Naive thymus-derived CD8-positive, alpha-beta T cell (primary cell): ENCODE measurements at regions not wholly inside any gene's neighbourhood (a gene's known extent, or its start where the extent isn't known, plus 50 kb on each side); places are given as distances from the start of the nearest gene placed in this dataset.
"Not testable (repeated sequence)": the region's sequence is repeated elsewhere in the genome, so short reads cannot be mapped to it uniquely, and the experiment has no call there.

Source experiments
- ATAC-seq, 2 donors: fragments of 150-1000 bp; cut with Tn5 transposase in 1 of 2; sonication (Bioruptor Pico), chemical (Tn5 transposase) in 1 of 2; 1 replicate in 1 of 2; 2 replicates in 1 of 2; pipeline ENCODE4 v1.10.0; 2021; ENCODE audit warnings: mild to moderate bottlenecking in 2 of 2, moderate library complexity in 2 of 2
- POLR2A ChIA-PET: fragments of 350-600 bp; sonication (Branson Sonifier 250); formaldehyde crosslinking; loops from one replicate; lab custom pipeline; 2021; ENCODE audit warnings: antibody characterized with exemption; lab: Charles Lee
- DNase-seq, 10 donors: peaks; one replicate each; pipeline versions ENCODE4 v3.0.0 to v3.0.0-alpha.2; 2020 to 2022
- H3K27ac Mint-ChIP-seq, 10 donors: one replicate each; pipeline ENCODE4 v1.8.0; 2020 to 2022; ENCODE audit warnings: mild to moderate bottlenecking in 10 of 10, mixed read lengths in 10 of 10, moderate library complexity in 4 of 10, inconsistent platforms in 1 of 10
- H3K27me3 Mint-ChIP-seq, 5 donors: one replicate each; pipeline ENCODE4 v1.8.0; 2021 to 2022; ENCODE audit warnings: mixed read lengths in 5 of 5
- H3K36me3 Mint-ChIP-seq, 3 donors: one replicate each; pipeline ENCODE4 v1.8.0; 2020 to 2022; ENCODE audit warnings: mixed read lengths in 3 of 3, mild to moderate bottlenecking in 2 of 3, inconsistent platforms in 1 of 3
- H3K4me1 Mint-ChIP-seq, 4 donors: one replicate each; pipeline ENCODE4 v1.8.0; 2021 to 2022; ENCODE audit warnings: mixed read lengths in 4 of 4
- H3K4me3 Mint-ChIP-seq, 10 donors: one replicate each; pipeline ENCODE4 v1.8.0; 2020 to 2022; ENCODE audit warnings: mild to moderate bottlenecking in 10 of 10, mixed read lengths in 10 of 10, moderate library complexity in 6 of 10, inconsistent platforms in 1 of 10
- H3K9me3 Mint-ChIP-seq, 9 donors: one replicate each; pipeline ENCODE4 v1.8.0; 2020 to 2022; ENCODE audit warnings: mixed read lengths in 9 of 9, mild to moderate bottlenecking in 3 of 9, inconsistent platforms in 1 of 9, moderate library complexity in 1 of 9

GRCh38 chr6:100065348-100065747 is 71.3 kb upstream of the MCHR2 start:
- H3K4me1 Mint-ChIP-seq = no peaks in the 10 kb centered on the region
- H3K36me3 Mint-ChIP-seq = peaks cover 0 to 12% (median 0%) of the 10 kb centered on the region in 3 donors
- no peak overlapping the region for H3K4me3 Mint-ChIP-seq

GRCh38 chr6:100062621-100063020 is 68.6 kb upstream of the MCHR2 start:
- no peak for ATAC-seq
- no peak for DNase-seq
- no peaks in the 10 kb centered on the region for H3K4me1 Mint-ChIP-seq
- H3K4me3 Mint-ChIP-seq = no peak overlapping the region
- peaks cover 0 to 15% (median 3%) of the 10 kb centered on the region in 5 donors for H3K27me3 Mint-ChIP-seq
- no peak overlapping the region for H3K27ac Mint-ChIP-seq
- POLR2A ChIA-PET = no interaction called here
- peaks cover 0 to 2% (median 0%) of the 10 kb centered on the region in 3 donors for H3K36me3 Mint-ChIP-seq
- peaks cover 0 to 17% (median 2%) of the 10 kb centered on the region in 9 donors for H3K9me3 Mint-ChIP-seq

More at GRCh38 chr6:100065348-100065747, 71.3 kb upstream of the MCHR2 start:
- H3K9me3 Mint-ChIP-seq = peaks cover 5 to 27% (median 12%) of the 10 kb centered on the region in 9 donors
- POLR2A ChIA-PET = no interaction called here
- H3K27ac Mint-ChIP-seq = no peak overlapping the region
- no peak for ATAC-seq
- no peak for DNase-seq
- H3K27me3 Mint-ChIP-seq = peaks cover 0 to 11% (median 3%) of the 10 kb centered on the region in 5 donors

DNA sequence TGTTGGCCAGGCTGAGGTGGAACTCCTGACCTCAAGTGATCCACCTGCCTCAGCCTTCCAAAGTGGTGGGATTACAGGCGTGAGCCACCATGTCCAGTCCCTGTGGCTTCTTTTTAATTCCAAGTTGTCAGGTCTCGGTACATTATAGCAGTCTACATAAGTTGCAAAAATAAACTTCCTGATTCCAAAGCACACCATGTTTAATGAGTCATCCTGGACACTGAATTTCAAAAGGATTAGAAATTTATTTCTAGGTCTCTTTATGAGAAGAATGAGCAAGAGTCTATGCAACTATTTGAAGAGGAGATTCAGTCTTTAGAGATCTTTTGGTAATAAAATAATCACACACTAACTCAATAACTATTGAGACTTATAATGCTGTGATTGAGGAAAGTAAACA is 63.9 kb upstream of the MCHR2 start:
- ATAC-seq (no peak), DNase-seq (no peak)
- H3K36me3 Mint-ChIP-seq = no peaks in the 10 kb centered on the region
- peaks cover 0 to 19% (median 3%) of the 10 kb centered on the region in 5 donors for H3K27me3 Mint-ChIP-seq
- peaks cover 0 to 9% (median 2%) of the 10 kb centered on the region in 9 donors for H3K9me3 Mint-ChIP-seq
- POLR2A ChIA-PET = no interaction called here
- no peak overlapping the region for H3K4me3 Mint-ChIP-seq
- no peak overlapping the region for H3K27ac Mint-ChIP-seq
- H3K4me1 Mint-ChIP-seq = no peaks in the 10 kb centered on the region

DNA sequence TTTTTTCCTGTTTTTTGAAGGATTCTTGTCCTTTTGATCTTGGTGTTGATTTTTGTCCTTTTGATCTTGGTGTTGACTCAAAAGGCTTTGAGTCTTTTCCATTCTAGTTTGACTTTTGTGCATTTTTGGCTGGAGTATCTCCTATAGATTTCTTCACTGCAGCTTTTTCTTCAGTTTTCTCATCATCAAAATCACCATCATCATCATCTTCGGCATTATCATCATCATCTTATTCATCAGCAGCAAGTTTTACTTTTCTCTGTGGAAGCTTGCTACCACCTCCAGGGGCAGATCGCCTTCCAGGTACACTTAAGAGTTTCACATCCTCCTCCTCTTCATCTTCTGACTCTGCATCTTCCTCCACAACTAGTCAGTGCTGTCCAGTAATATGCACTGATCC is 56.5 kb upstream of the MCHR2 start:
- Mint-ChIP-seq H3K27me3 (peaks cover 0 to 4% (median 0%) of the 10 kb centered on the region in 5 donors), H3K4me3 (no peak overlapping the region), H3K27ac (no peak overlapping the region), H3K4me1 (no peaks in the 10 kb centered on the region), H3K36me3 (no peaks in the 10 kb centered on the region), H3K9me3 (peaks cover 0 to 8% (median 2%) of the 10 kb centered on the region in 9 donors)
- DNase-seq (no peak), ATAC-seq (no peak)
- POLR2A ChIA-PET = no interaction called here

GRCh38 chr6:100043961-100044360 is 49.9 kb upstream of the MCHR2 start:
- peaks cover 0 to 25% (median 8%) of the 10 kb centered on the region in 9 donors for H3K9me3 Mint-ChIP-seq
- POLR2A ChIA-PET, DNase-seq, H3K27ac Mint-ChIP-seq, H3K36me3 Mint-ChIP-seq, ATAC-seq, H3K4me3 Mint-ChIP-seq, H3K4me1 Mint-ChIP-seq: not testable (repeated sequence)
- peaks cover 0 to 11% (median 2%) of the 10 kb centered on the region in 5 donors for H3K27me3 Mint-ChIP-seq
